IMR-90 (cell line): ENCODE measurements at regions not wholly inside any gene's neighbourhood (a gene's known extent, or its start where the extent isn't known, plus 50 kb on each side); places are given as distances from the start of the nearest gene placed in this dataset.

Source experiments
- BHLHE40 ChIP-seq: fragments of 150-350 bp; IDR thresholded peaks from 2 replicates; pipeline ENCODE4 v1.6.1; 2016; ENCODE audit warnings: mild to moderate bottlenecking, low read depth, low read length
- CEBPB ChIP-seq: IDR thresholded peaks from 2 replicates; pipeline ENCODE4 v1.6.1; 2012; ENCODE audit warnings: low read depth, low read length, improper control_type of control experiment
- CHD1 ChIP-seq: IDR thresholded peaks from 2 replicates; pipeline ENCODE4 v1.6.1; 2012; ENCODE audit warnings: low read depth, low read length, improper control_type of control experiment
- MAFK ChIP-seq: IDR thresholded peaks from 2 replicates; pipeline ENCODE4 v1.6.1; 2012; ENCODE audit warnings: low read depth, low read length, improper control_type of control experiment
- MXI1 ChIP-seq: IDR thresholded peaks from 2 replicates; pipeline ENCODE4 v1.6.1; 2012; ENCODE audit warnings: low read depth, mild to moderate bottlenecking, low read length, moderate library complexity, borderline replicate concordance
- NFE2L2 ChIP-seq: fragments of 150-350 bp; IDR thresholded peaks from 2 replicates; pipeline ENCODE4 v1.6.1; 2016; ENCODE audit warnings: low read depth, mild to moderate bottlenecking, low read length
- POLR2A ChIP-seq: IDR thresholded peaks from 2 replicates; pipeline ENCODE4 v1.6.1; 2012; ENCODE audit warnings: mild to moderate bottlenecking, low read depth, low read length
- RAD21 ChIP-seq: IDR thresholded peaks from 2 replicates; pipeline ENCODE4 v1.6.1; 2012; ENCODE audit warnings: low read length, improper control_type of control experiment
- RFX5 ChIP-seq: IDR thresholded peaks from 2 replicates; pipeline ENCODE4 v1.8.0; 2012; ENCODE audit warnings: low read depth, mild to moderate bottlenecking, low read length, moderate library complexity
- SMC3 ChIP-seq: fragments of 150-350 bp; IDR thresholded peaks from 2 replicates; pipeline ENCODE4 v1.6.1; 2016; ENCODE audit warnings: low read depth, mild to moderate bottlenecking, antibody characterized with exemption, low read length, moderate library complexity
- TF ChIP-seq, protein P1 (sequence below): conservative IDR thresholded peaks from 2 replicates; pipeline ENCODE4 v1.5.1; 2012; ENCODE audit warnings: mild to moderate bottlenecking, low read depth, low read length, improper control_type of control experiment
- TF ChIP-seq, protein P2 (sequence below): fragments of 150-350 bp; IDR thresholded peaks from 2 replicates; pipeline ENCODE4 v1.6.1; 2016; ENCODE audit warnings: low read depth, mild to moderate bottlenecking, low read length, moderate library complexity, borderline replicate concordance
- TF ChIP-seq, protein P3 (sequence below): fragments of 150-350 bp; IDR thresholded peaks from 2 replicates; pipeline ENCODE4 v1.6.1; 2017; ENCODE audit warnings: mild to moderate bottlenecking, antibody characterized with exemption, low read length, low read depth

DNA sequence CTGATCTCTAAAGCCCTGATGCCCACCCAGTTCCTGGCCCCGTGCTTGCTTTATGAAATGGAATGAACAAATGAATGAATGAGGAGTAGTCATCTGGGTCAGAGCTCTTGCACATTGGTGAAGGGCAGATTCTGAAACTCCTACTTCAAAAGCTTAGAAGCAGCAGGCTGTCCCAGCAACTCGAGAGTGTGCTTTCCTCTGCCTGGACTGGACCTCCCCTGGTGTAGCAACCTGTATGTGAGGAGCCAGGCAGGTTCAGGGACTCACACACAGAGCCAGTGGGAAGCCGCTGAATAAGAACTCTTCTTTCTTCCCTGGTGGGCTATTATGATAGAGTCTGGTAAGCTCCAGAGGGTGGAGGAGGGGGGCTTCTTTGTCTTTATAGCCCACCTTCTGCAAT lies 396.4 kb downstream of the CDK5RAP2 start:
- TF ChIP-seq, protein P1, sequence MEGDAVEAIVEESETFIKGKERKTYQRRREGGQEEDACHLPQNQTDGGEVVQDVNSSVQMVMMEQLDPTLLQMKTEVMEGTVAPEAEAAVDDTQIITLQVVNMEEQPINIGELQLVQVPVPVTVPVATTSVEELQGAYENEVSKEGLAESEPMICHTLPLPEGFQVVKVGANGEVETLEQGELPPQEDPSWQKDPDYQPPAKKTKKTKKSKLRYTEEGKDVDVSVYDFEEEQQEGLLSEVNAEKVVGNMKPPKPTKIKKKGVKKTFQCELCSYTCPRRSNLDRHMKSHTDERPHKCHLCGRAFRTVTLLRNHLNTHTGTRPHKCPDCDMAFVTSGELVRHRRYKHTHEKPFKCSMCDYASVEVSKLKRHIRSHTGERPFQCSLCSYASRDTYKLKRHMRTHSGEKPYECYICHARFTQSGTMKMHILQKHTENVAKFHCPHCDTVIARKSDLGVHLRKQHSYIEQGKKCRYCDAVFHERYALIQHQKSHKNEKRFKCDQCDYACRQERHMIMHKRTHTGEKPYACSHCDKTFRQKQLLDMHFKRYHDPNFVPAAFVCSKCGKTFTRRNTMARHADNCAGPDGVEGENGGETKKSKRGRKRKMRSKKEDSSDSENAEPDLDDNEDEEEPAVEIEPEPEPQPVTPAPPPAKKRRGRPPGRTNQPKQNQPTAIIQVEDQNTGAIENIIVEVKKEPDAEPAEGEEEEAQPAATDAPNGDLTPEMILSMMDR, result no peak
- TF ChIP-seq, protein P2, sequence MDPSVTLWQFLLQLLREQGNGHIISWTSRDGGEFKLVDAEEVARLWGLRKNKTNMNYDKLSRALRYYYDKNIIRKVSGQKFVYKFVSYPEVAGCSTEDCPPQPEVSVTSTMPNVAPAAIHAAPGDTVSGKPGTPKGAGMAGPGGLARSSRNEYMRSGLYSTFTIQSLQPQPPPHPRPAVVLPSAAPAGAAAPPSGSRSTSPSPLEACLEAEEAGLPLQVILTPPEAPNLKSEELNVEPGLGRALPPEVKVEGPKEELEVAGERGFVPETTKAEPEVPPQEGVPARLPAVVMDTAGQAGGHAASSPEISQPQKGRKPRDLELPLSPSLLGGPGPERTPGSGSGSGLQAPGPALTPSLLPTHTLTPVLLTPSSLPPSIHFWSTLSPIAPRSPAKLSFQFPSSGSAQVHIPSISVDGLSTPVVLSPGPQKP, result no peak
- TF ChIP-seq POLR2A, result no peak
- TF ChIP-seq BHLHE40, result no peak
- TF ChIP-seq NFE2L2, result no peak
- no peak for TF ChIP-seq CEBPB
- no peak for TF ChIP-seq RFX5
- TF ChIP-seq, protein P3, sequence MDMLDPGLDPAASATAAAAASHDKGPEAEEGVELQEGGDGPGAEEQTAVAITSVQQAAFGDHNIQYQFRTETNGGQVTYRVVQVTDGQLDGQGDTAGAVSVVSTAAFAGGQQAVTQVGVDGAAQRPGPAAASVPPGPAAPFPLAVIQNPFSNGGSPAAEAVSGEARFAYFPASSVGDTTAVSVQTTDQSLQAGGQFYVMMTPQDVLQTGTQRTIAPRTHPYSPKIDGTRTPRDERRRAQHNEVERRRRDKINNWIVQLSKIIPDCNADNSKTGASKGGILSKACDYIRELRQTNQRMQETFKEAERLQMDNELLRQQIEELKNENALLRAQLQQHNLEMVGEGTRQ, result no peak
- no peak for TF ChIP-seq RAD21
- TF ChIP-seq SMC3, result no peak
- TF ChIP-seq MXI1, result no peak
- TF ChIP-seq MAFK, result no peak
- TF ChIP-seq CHD1, result no peak
